D721Med (cell line): ENCODE measurements at regions not wholly inside any gene's neighbourhood (a gene's known extent, or its start where the extent isn't known, plus 50 kb on each side); places are given as distances from the start of the nearest gene placed in this dataset.

Source experiments
- DNase-seq: peaks from one replicate; pipeline ENCODE4 v3.0.0; 2011; ENCODE audit warnings: low spot score; ENCODE audit not compliant: insufficient read length
- FAIRE-seq: peaks from 2 replicates; lab custom pipeline; 2011; peaks lifted over from hg19 to GRCh38; lab: Jason Lieb, UNC
- TF ChIP-seq, protein P1 (sequence below): IDR thresholded peaks from 2 replicates; pipeline ENCODE4 v1.5.1; 2012; ENCODE audit warnings: mild to moderate bottlenecking, control low read depth; ENCODE audit not compliant: insufficient read depth; ENCODE audit errors: missing control alignments

GRCh38 chr16:18055411-18055916 is 281.1 kb downstream of the NPIPA8 start:
- TF ChIP-seq, protein P1, sequence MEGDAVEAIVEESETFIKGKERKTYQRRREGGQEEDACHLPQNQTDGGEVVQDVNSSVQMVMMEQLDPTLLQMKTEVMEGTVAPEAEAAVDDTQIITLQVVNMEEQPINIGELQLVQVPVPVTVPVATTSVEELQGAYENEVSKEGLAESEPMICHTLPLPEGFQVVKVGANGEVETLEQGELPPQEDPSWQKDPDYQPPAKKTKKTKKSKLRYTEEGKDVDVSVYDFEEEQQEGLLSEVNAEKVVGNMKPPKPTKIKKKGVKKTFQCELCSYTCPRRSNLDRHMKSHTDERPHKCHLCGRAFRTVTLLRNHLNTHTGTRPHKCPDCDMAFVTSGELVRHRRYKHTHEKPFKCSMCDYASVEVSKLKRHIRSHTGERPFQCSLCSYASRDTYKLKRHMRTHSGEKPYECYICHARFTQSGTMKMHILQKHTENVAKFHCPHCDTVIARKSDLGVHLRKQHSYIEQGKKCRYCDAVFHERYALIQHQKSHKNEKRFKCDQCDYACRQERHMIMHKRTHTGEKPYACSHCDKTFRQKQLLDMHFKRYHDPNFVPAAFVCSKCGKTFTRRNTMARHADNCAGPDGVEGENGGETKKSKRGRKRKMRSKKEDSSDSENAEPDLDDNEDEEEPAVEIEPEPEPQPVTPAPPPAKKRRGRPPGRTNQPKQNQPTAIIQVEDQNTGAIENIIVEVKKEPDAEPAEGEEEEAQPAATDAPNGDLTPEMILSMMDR, result no peak
- no peak for DNase-seq
- no peak for FAIRE-seq

DNA sequence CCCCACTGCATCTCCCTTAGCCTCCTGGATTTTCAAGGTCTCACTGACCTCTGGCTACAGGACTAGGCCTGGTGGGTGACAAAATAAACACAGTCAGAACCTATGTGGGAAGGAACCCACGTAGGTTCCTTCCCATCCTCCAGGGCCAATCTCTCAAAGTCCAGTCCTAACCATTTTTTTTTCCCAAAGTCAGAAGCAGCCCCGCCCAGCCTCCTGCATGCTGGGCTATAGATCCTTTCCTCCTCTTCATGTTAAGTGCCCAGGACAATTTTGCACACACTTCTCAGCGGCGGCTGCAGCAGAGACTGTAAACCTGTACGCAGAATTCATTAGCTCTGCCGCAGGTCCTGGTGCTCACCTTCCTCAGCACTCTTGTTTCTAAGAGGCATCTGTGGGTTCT is 285.8 kb downstream of the NPIPA8 start:
- DNase-seq, result no peak
- FAIRE-seq, result no peak
- TF ChIP-seq, protein P1, result no peak

- FAIRE-seq (no peak), DNase-seq (no peak)
- TF ChIP-seq, protein P1, result no peak
Measured at GRCh38 chr16:18050234-18050633, 286.3 kb downstream of the NPIPA8 start.

DNA sequence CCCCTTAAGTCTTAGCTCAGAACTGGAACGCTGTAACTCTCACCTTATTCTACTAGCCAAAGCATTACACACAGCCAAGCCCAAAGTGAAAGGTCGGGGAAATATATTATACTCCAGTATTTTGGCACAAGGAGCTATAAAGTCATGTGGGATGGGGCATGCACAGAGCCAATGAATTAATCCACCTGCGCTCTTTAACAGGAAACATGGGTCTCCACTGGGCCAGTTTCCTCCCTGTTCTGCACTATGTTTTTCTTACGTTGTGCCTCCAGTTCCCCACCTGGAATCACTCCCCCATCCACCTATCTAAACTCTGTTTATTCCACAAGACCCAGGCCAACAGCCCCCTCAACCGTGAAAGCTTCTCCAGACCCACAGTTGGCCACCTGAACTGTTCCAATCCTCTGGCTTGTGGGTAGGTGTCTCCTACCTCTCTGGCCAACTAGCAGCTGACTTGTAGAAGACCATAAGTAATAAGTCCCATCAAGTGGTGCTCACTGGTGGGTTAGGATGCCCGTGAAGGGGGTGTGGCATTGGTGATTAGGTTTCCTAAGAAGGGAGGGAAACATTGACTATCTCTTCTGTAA is 286.9 kb downstream of the NPIPA8 start:
- TF ChIP-seq, protein P1, result no peak
- FAIRE-seq, result no peak
- no peak for DNase-seq

- TF ChIP-seq, protein P1, result no peak
- FAIRE-seq, result no peak
- no peak for DNase-seq
Measured at GRCh38 chr16:18048853-18049546, 287.5 kb downstream of the NPIPA8 start.

- DNase-seq (no peak), FAIRE-seq (no peak)
- TF ChIP-seq, protein P1, result no peak
Measured at GRCh38 chr16:18047761-18048160, 288.8 kb downstream of the NPIPA8 start.

DNA sequence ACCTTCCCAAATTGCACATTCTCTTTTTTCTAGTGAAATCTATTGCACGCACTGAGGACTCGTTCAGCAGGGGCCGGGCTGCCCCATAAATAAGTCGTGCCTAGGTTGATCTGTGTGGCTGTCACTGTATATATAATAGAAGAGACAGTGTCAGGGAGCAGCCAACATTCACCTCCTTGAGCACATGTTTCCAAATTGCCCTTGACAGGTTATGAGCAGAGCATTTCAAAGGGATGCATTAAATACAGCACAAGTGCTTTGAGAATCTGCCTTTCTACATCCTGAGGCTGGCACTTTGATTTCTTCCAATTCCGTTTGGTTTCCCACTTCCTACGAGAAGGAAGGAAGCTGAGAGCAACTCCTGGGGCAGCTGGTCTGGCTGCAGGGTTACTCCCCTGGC is 291.2 kb downstream of the NPIPA8 start:
- DNase-seq (no peak), FAIRE-seq (no peak)
- TF ChIP-seq, protein P1, result no peak
